Right atrium auricular region (tissue), 2 donors: ENCODE measurements at regions not wholly inside any gene's neighbourhood (a gene's known extent, or its start where the extent isn't known, plus 50 kb on each side); places are given as distances from the start of the nearest gene placed in this dataset.

Experiments used
- DNase-seq: peaks from one replicate; pipeline ENCODE4 v3.0.0-alpha.2; 2019; ENCODE audit warnings: low spot score
- H3K27ac ChIP-seq, 2 donors: fragments of 200-600 bp; sonication (generic); 1 replicate in 1 of 2; 2 replicates in 1 of 2; pipeline ENCODE4 v1.5.1; 2016 to 2019
- H3K27me3 ChIP-seq, 2 donors: fragments of 200-600 bp; sonication (generic); one replicate each; pipeline versions ENCODE4 v1.5.1 to v1.6.0; 2017 to 2019
- H3K36me3 ChIP-seq: fragments of 200-600 bp; sonication (generic); one replicate; pipeline ENCODE4 v1.5.1; 2016
- H3K4me1 ChIP-seq, 2 donors: fragments of 200-600 bp; sonication (generic); one replicate each; pipeline versions ENCODE4 v1.5.1 to v1.6.0; 2017 to 2019
- H3K4me3 ChIP-seq, 2 donors: fragments of 200-600 bp; sonication (generic); 1 replicate in 1 of 2; 2 replicates in 1 of 2; pipeline ENCODE4 v1.5.1; 2017 to 2019; ENCODE audit warnings: mild to moderate bottlenecking in 1 of 2, moderate library complexity in 1 of 2
- H3K9me3 ChIP-seq, 2 donors: fragments of 200-600 bp; sonication (generic); one replicate each; pipeline ENCODE4 v1.5.1; 2019
- TF ChIP-seq, protein P1 (sequence below), 2 donors: fragments of 200-600 bp; sonication (generic); IDR thresholded peaks; one replicate each; pipeline ENCODE4 v1.5.1; 2019; ENCODE audit warnings: antibody characterized with exemption in 2 of 2

DNA sequence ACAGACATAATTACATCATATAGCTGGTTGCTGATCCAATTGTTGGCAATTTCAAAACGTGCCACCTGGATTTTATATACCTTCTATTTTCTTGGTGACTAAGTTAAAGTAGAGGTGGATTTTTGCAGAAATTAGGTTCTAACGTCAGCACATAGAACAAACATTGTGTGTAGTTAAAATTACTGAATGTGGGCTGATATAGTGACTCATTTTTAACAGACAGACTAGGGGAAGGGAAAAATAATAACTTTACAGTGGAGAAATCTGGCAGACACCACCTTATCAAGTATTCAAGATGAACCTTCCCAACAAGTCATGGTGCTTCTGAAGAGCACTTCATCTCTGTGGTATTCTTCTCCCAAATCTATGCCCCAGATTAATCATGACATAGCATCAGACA, 134.5 kb downstream of the UCHL1 start:
- H3K9me3 ChIP-seq = no peaks in the 10 kb centered on the region
- TF ChIP-seq, protein P1, sequence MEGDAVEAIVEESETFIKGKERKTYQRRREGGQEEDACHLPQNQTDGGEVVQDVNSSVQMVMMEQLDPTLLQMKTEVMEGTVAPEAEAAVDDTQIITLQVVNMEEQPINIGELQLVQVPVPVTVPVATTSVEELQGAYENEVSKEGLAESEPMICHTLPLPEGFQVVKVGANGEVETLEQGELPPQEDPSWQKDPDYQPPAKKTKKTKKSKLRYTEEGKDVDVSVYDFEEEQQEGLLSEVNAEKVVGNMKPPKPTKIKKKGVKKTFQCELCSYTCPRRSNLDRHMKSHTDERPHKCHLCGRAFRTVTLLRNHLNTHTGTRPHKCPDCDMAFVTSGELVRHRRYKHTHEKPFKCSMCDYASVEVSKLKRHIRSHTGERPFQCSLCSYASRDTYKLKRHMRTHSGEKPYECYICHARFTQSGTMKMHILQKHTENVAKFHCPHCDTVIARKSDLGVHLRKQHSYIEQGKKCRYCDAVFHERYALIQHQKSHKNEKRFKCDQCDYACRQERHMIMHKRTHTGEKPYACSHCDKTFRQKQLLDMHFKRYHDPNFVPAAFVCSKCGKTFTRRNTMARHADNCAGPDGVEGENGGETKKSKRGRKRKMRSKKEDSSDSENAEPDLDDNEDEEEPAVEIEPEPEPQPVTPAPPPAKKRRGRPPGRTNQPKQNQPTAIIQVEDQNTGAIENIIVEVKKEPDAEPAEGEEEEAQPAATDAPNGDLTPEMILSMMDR (IDR thresholded peaks at IDR 0.05) = no peak
- H3K27me3 ChIP-seq = no peaks in the 10 kb centered on the region
- no peak for DNase-seq
- H3K36me3 ChIP-seq = no peaks in the 10 kb centered on the region
- H3K4me3 ChIP-seq = no peak overlapping the region
- no peak overlapping the region for H3K27ac ChIP-seq
- no peaks in the 10 kb centered on the region for H3K4me1 ChIP-seq

DNA sequence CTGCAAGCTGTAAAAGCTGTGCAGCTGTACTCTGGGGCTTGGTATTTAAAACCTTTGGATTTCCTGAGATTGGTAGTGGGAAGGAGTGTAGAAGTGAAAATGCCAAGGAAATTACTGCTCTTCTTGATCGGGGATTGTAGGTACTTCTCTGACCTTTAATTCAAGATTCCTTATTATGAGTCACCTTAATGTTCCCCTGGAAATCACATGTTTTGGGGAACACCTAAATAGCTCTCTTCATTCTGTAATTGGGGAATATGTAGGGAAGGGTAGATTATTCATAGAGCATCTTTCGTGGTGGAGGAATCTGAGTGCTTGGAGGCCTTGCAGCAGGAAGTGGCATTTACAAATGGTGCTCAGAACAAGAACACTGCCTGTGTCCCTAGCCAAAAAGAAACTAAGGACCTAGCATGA, 137.8 kb downstream of the UCHL1 start:
- Histone ChIP-seq H3K27ac (no peak overlapping the region), H3K4me3 (no peak overlapping the region), H3K27me3 (no peaks in the 10 kb centered on the region), H3K36me3 (no peaks in the 10 kb centered on the region), H3K9me3 (no peaks in the 10 kb centered on the region), H3K4me1 (peaks cover 0 to 3% of the 10 kb centered on the region in 2 donors)
- TF ChIP-seq, protein P1 (IDR thresholded peaks at IDR 0.05) = no peak
- no peak for DNase-seq

- peaks cover 0 to 3% of the 10 kb centered on the region in 2 donors for H3K4me1 ChIP-seq
Observed at GRCh38 chr4:41396214-41396613, 139.5 kb downstream of the UCHL1 start.

GRCh38 chr4:41396869-41397268, 140.1 kb downstream of the UCHL1 start:
- Histone ChIP-seq H3K36me3 (no peaks in the 10 kb centered on the region), H3K4me1 (peaks cover 0 to 3% of the 10 kb centered on the region in 2 donors), H3K9me3 (no peaks in the 10 kb centered on the region), H3K27me3 (no peaks in the 10 kb centered on the region), H3K4me3 (no peak overlapping the region), H3K27ac (no peak overlapping the region)
- TF ChIP-seq, protein P1 (IDR thresholded peaks at IDR 0.05) = no peak
- no peak for DNase-seq

More at GRCh38 chr4:41396214-41396613, 139.5 kb downstream of the UCHL1 start:
- H3K9me3 ChIP-seq = no peaks in the 10 kb centered on the region
- no peaks in the 10 kb centered on the region for H3K27me3 ChIP-seq
- no peak overlapping the region for H3K4me3 ChIP-seq
- no peak for DNase-seq
- H3K27ac ChIP-seq = no peak overlapping the region
- H3K36me3 ChIP-seq = no peaks in the 10 kb centered on the region
- TF ChIP-seq, protein P1 (IDR thresholded peaks at IDR 0.05) = no peak

- Histone ChIP-seq H3K4me3 (no peak overlapping the region), H3K9me3 (no peaks in the 10 kb centered on the region), H3K27me3 (no peaks in the 10 kb centered on the region), H3K4me1 (peaks cover 0 to 3% of the 10 kb centered on the region in 2 donors), H3K36me3 (no peaks in the 10 kb centered on the region), H3K27ac (no peak overlapping the region)
- DNase-seq = no peak
- TF ChIP-seq, protein P1 (IDR thresholded peaks at IDR 0.05) = no peak
Observed at GRCh38 chr4:41399231-41399630, 138.7 kb upstream of the LIMCH1 start.

DNA sequence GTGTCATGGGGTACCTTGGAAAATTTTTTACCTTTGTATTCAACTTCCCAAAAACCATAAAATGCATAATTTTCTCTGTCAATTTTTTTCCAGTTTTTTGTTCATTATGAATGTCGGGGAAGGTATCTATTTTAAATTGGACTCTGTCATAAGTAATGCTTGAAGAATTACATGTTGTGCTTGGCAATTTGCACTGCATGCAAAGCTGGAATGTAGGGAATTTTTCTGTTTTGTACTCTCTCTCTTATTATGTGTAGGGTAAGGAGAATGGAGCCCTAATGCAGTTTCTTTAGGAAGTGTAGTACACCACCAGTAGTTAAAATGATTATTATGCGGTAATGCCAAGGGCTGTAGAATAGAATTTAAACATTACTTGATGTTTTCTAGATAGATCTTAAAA, 137.7 kb upstream of the LIMCH1 start:
- H3K27ac ChIP-seq = no peak overlapping the region
- H3K4me3 ChIP-seq = no peak overlapping the region
- DNase-seq = no peak
- peaks cover 0 to 3% of the 10 kb centered on the region in 2 donors for H3K4me1 ChIP-seq
- no peaks in the 10 kb centered on the region for H3K27me3 ChIP-seq
- no peaks in the 10 kb centered on the region for H3K9me3 ChIP-seq
- TF ChIP-seq, protein P1 (IDR thresholded peaks at IDR 0.05) = no peak
- H3K36me3 ChIP-seq = no peaks in the 10 kb centered on the region
